ENCODE measurements at regions not wholly inside any gene's neighbourhood (a gene's known extent, or its start where the extent isn't known, plus 50 kb on each side); places are given as distances from the start of the nearest gene placed in this dataset.

DNA sequence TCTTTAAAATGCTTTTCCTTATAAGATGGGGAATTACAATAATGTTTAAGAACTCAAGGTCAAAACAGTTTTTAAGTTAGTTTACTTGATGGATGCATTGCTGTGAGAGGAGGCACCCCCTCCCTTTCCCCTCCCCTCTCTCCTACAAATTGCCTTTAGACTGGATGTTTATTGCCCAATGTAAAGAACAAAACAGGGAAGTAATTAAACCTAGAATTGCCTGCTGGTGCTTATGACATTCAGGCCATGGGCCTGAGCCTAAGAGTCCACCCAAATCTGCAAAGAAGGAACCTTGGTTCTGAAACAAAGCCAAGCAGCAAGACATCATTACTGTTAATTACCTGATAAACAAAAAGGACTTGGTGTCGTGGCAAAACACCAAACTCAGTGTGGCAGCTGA is 630.3 kb downstream of the ISL1 start:
- TF ChIP-seq, protein P1, sequence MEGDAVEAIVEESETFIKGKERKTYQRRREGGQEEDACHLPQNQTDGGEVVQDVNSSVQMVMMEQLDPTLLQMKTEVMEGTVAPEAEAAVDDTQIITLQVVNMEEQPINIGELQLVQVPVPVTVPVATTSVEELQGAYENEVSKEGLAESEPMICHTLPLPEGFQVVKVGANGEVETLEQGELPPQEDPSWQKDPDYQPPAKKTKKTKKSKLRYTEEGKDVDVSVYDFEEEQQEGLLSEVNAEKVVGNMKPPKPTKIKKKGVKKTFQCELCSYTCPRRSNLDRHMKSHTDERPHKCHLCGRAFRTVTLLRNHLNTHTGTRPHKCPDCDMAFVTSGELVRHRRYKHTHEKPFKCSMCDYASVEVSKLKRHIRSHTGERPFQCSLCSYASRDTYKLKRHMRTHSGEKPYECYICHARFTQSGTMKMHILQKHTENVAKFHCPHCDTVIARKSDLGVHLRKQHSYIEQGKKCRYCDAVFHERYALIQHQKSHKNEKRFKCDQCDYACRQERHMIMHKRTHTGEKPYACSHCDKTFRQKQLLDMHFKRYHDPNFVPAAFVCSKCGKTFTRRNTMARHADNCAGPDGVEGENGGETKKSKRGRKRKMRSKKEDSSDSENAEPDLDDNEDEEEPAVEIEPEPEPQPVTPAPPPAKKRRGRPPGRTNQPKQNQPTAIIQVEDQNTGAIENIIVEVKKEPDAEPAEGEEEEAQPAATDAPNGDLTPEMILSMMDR (IDR thresholded peaks at IDR 0.05; ENCODE audit: insufficient read depth, low read depth, low read length), result no peak
- TF ChIP-seq EZH2 (IDR thresholded peaks at IDR 0.05; ENCODE audit: insufficient read depth, low read length), result no peak
- H3K9ac ChIP-seq (ENCODE audit: low read length), result no peak overlapping the region
- H3K27ac Mint-ChIP-seq (ENCODE audit: unreplicated experiment), result no peak overlapping the region
- no peaks in the 10 kb centered on the region for H3K9me3 ChIP-seq (ENCODE audit: insufficient read depth, low read depth, low read length)
- no peak overlapping the region for H3K4me2 ChIP-seq (ENCODE audit: low read length)
- no peaks in the 10 kb centered on the region for H4K20me1 ChIP-seq (ENCODE audit: insufficient read depth, low read length)
- no peaks in the 10 kb centered on the region for H3K36me3 ChIP-seq (ENCODE audit: insufficient read depth, low read length)
- H3K9me3 Mint-ChIP-seq (ENCODE audit: unreplicated experiment), result no peaks in the 10 kb centered on the region
- no peaks in the 10 kb centered on the region for H3K27me3 Mint-ChIP-seq (ENCODE audit: low read depth, unreplicated experiment)
- H3K27ac ChIP-seq (ENCODE audit: low read depth, low read length), result no peak overlapping the region
- FAIRE-seq (no peak), DNase-seq (ENCODE audit: low read depth) (no peak)
- H3K4me3 Mint-ChIP-seq (ENCODE audit: unreplicated experiment), result no peak overlapping the region
- H3K27me3 ChIP-seq (ENCODE audit: insufficient read depth, low read length), result no peaks in the 10 kb centered on the region
- no peak overlapping the region for H2AFZ ChIP-seq (ENCODE audit: low read depth, low read length)
- no peak overlapping the region for H3K4me3 ChIP-seq (ENCODE audit: insufficient read depth, low read depth, low read length)
- no peaks in the 10 kb centered on the region for H3K79me2 ChIP-seq (ENCODE audit: insufficient read depth, low read length)
- no peaks in the 10 kb centered on the region for H3K36me3 Mint-ChIP-seq (ENCODE audit: low read depth, unreplicated experiment)
- H3K4me1 Mint-ChIP-seq (ENCODE audit: low read depth, unreplicated experiment), result no peaks in the 10 kb centered on the region
- no peaks in the 10 kb centered on the region for H3K4me1 ChIP-seq (ENCODE audit: insufficient read depth, low read length)

DNA sequence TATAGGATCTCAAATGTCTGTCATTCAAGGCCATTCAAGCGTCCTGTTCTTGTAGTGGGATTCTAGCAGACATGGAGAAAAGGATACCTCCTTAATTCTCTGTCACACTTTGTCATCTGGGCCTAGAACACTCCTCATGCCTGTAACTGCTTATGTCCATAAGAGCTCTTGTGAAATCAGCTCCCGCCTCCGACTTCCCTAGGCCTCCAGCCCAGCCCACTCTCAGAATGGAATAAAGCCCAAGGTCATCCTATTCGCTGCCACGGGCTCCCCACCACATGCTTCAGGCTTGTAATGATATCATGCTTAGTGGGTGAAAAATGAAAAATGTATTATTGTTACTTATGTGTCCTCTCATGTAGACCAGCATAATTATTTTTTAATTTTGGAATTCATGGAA is 632.5 kb downstream of the ISL1 start:
- Mint-ChIP-seq H3K36me3 (ENCODE audit: low read depth, unreplicated experiment) (no peaks in the 10 kb centered on the region), H3K4me3 (ENCODE audit: unreplicated experiment) (no peak overlapping the region), H3K27me3 (ENCODE audit: low read depth, unreplicated experiment) (no peaks in the 10 kb centered on the region), H3K4me1 (ENCODE audit: low read depth, unreplicated experiment) (no peaks in the 10 kb centered on the region), H3K27ac (ENCODE audit: unreplicated experiment) (no peak overlapping the region), H3K9me3 (ENCODE audit: unreplicated experiment) (no peaks in the 10 kb centered on the region)
- no peaks in the 10 kb centered on the region for H4K20me1 ChIP-seq (ENCODE audit: insufficient read depth, low read length)
- no peaks in the 10 kb centered on the region for H3K4me1 ChIP-seq (ENCODE audit: insufficient read depth, low read length)
- H2AFZ ChIP-seq (ENCODE audit: low read depth, low read length), result no peak overlapping the region
- no peak overlapping the region for H3K9ac ChIP-seq (ENCODE audit: low read length)
- no peaks in the 10 kb centered on the region for H3K27me3 ChIP-seq (ENCODE audit: insufficient read depth, low read length)
- no peak overlapping the region for H3K4me2 ChIP-seq (ENCODE audit: low read length)
- no peaks in the 10 kb centered on the region for H3K36me3 ChIP-seq (ENCODE audit: insufficient read depth, low read length)
- no peaks in the 10 kb centered on the region for H3K79me2 ChIP-seq (ENCODE audit: insufficient read depth, low read length)
- H3K4me3 ChIP-seq (ENCODE audit: insufficient read depth, low read depth, low read length), result no peak overlapping the region
- no peaks in the 10 kb centered on the region for H3K9me3 ChIP-seq (ENCODE audit: insufficient read depth, low read depth, low read length)
- FAIRE-seq (no peak), DNase-seq (ENCODE audit: low read depth) (no peak)
- TF ChIP-seq, protein P1 (IDR thresholded peaks at IDR 0.05; ENCODE audit: insufficient read depth, low read depth, low read length), result no peak
- no peak for TF ChIP-seq EZH2 (IDR thresholded peaks at IDR 0.05; ENCODE audit: insufficient read depth, low read length)
- H3K27ac ChIP-seq (ENCODE audit: low read depth, low read length), result no peak overlapping the region

DNA sequence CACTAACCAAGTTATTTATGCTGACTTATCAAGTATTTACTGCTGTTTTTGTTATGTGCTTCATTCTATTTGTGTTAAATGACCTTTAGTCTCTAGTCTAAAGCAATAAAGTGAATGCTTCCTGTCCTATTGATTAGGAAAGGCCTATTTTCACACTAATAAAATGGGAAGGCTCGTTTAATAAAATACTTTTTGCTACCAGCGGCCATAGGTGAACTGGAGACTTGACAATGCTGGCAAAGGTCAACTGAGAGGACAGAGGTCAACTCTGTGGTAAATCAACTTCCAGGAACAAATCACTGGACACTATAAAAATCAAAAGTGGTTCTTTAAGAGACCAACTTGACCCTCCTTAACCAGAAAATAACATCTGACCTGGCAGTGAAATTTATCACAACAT is 634.3 kb downstream of the ISL1 start:
- no peaks in the 10 kb centered on the region for H3K36me3 Mint-ChIP-seq (ENCODE audit: low read depth, unreplicated experiment)
- Histone ChIP-seq H3K27me3 (ENCODE audit: insufficient read depth, low read length) (no peaks in the 10 kb centered on the region), H3K9me3 (ENCODE audit: insufficient read depth, low read depth, low read length) (no peaks in the 10 kb centered on the region), H3K9ac (ENCODE audit: low read length) (no peak overlapping the region), H4K20me1 (ENCODE audit: insufficient read depth, low read length) (no peaks in the 10 kb centered on the region), H3K27ac (ENCODE audit: low read depth, low read length) (no peak overlapping the region), H3K79me2 (ENCODE audit: insufficient read depth, low read length) (no peaks in the 10 kb centered on the region), H2AFZ (ENCODE audit: low read depth, low read length) (no peak overlapping the region), H3K36me3 (ENCODE audit: insufficient read depth, low read length) (no peaks in the 10 kb centered on the region), H3K4me1 (ENCODE audit: insufficient read depth, low read length) (no peaks in the 10 kb centered on the region), H3K4me3 (ENCODE audit: insufficient read depth, low read depth, low read length) (no peak overlapping the region), H3K4me2 (ENCODE audit: low read length) (no peak overlapping the region)
- H3K4me1 Mint-ChIP-seq (ENCODE audit: low read depth, unreplicated experiment), result peaks cover under 1% of the 10 kb centered on the region
- no peak for DNase-seq (ENCODE audit: low read depth)
- H3K9me3 Mint-ChIP-seq (ENCODE audit: unreplicated experiment), result no peaks in the 10 kb centered on the region
- H3K27ac Mint-ChIP-seq (ENCODE audit: unreplicated experiment), result no peak overlapping the region
- no peak for FAIRE-seq
- H3K4me3 Mint-ChIP-seq (ENCODE audit: unreplicated experiment), result no peak overlapping the region
- no peaks in the 10 kb centered on the region for H3K27me3 Mint-ChIP-seq (ENCODE audit: low read depth, unreplicated experiment)
- TF ChIP-seq, protein P1 (IDR thresholded peaks at IDR 0.05; ENCODE audit: insufficient read depth, low read depth, low read length), result no peak
- no peak for TF ChIP-seq EZH2 (IDR thresholded peaks at IDR 0.05; ENCODE audit: insufficient read depth, low read length)

Data from astrocyte (in vitro differentiated cells and primary cell).